ENCODE measurements at regions not wholly inside any gene's neighbourhood (a gene's known extent, or its start where the extent isn't known, plus 50 kb on each side); places are given as distances from the start of the nearest gene placed in this dataset.

GRCh38 chr9:26579056-26579455, 313.5 kb downstream of the CAAP1 start:
- Histone ChIP-seq H3K4me1 (ENCODE audit: insufficient read depth, low read length) (no peaks in the 10 kb centered on the region), H3K4me3 (ENCODE audit: insufficient read depth, low read depth, low read length) (no peak overlapping the region), H4K20me1 (ENCODE audit: insufficient read depth, low read length) (no peaks in the 10 kb centered on the region), H3K36me3 (ENCODE audit: insufficient read depth, low read length) (no peaks in the 10 kb centered on the region), H3K4me2 (ENCODE audit: low read length) (no peak overlapping the region), H3K79me2 (ENCODE audit: insufficient read depth, low read length) (no peaks in the 10 kb centered on the region), H2AFZ (ENCODE audit: low read depth, low read length) (no peak overlapping the region), H3K27ac (ENCODE audit: low read depth, low read length) (no peak overlapping the region), H3K9me3 (ENCODE audit: insufficient read depth, low read depth, low read length) (peaks cover 3% of the 10 kb centered on the region), H3K9ac (ENCODE audit: low read length) (no peak overlapping the region), H3K27me3 (ENCODE audit: insufficient read depth, low read length) (no peaks in the 10 kb centered on the region)
- no peaks in the 10 kb centered on the region for H3K9me3 Mint-ChIP-seq (ENCODE audit: unreplicated experiment)
- no peaks in the 10 kb centered on the region for H3K36me3 Mint-ChIP-seq (ENCODE audit: low read depth, unreplicated experiment)
- no peak overlapping the region for H3K27ac Mint-ChIP-seq (ENCODE audit: unreplicated experiment)
- H3K4me1 Mint-ChIP-seq (ENCODE audit: low read depth, unreplicated experiment): no peaks in the 10 kb centered on the region
- no peak overlapping the region for H3K4me3 Mint-ChIP-seq (ENCODE audit: unreplicated experiment)
- DNase-seq (ENCODE audit: low read depth) (no peak), FAIRE-seq (no peak)
- TF ChIP-seq EZH2 (IDR thresholded peaks at IDR 0.05; ENCODE audit: insufficient read depth, low read length) (no peak), CTCF (IDR thresholded peaks at IDR 0.05; ENCODE audit: insufficient read depth, low read depth, low read length) (no peak)
- H3K27me3 Mint-ChIP-seq (ENCODE audit: low read depth, unreplicated experiment): no peaks in the 10 kb centered on the region

GRCh38 chr9:26574898-26575440, 317.6 kb downstream of the CAAP1 start:
- Histone ChIP-seq H3K36me3 (ENCODE audit: insufficient read depth, low read length) (no peaks in the 10 kb centered on the region), H2AFZ (ENCODE audit: low read depth, low read length) (no peak overlapping the region), H3K9ac (ENCODE audit: low read length) (no peak overlapping the region), H3K4me3 (ENCODE audit: insufficient read depth, low read depth, low read length) (no peak overlapping the region), H3K4me1 (ENCODE audit: insufficient read depth, low read length) (no peaks in the 10 kb centered on the region), H3K27me3 (ENCODE audit: insufficient read depth, low read length) (no peaks in the 10 kb centered on the region), H3K27ac (ENCODE audit: low read depth, low read length) (no peak overlapping the region), H3K9me3 (ENCODE audit: insufficient read depth, low read depth, low read length) (peaks cover 2% of the 10 kb centered on the region), H4K20me1 (ENCODE audit: insufficient read depth, low read length) (no peaks in the 10 kb centered on the region), H3K79me2 (ENCODE audit: insufficient read depth, low read length) (no peaks in the 10 kb centered on the region), H3K4me2 (ENCODE audit: low read length) (no peak overlapping the region)
- FAIRE-seq (no peak), DNase-seq (ENCODE audit: low read depth) (no peak)
- no peaks in the 10 kb centered on the region for H3K36me3 Mint-ChIP-seq (ENCODE audit: low read depth, unreplicated experiment)
- no peak for TF ChIP-seq EZH2 (IDR thresholded peaks at IDR 0.05; ENCODE audit: insufficient read depth, low read length)
- no peak for TF ChIP-seq CTCF (IDR thresholded peaks at IDR 0.05; ENCODE audit: insufficient read depth, low read depth, low read length)
- H3K27ac Mint-ChIP-seq (ENCODE audit: unreplicated experiment): no peak overlapping the region
- H3K4me3 Mint-ChIP-seq (ENCODE audit: unreplicated experiment): no peak overlapping the region
- no peaks in the 10 kb centered on the region for H3K9me3 Mint-ChIP-seq (ENCODE audit: unreplicated experiment)
- H3K4me1 Mint-ChIP-seq (ENCODE audit: low read depth, unreplicated experiment): no peaks in the 10 kb centered on the region
- H3K27me3 Mint-ChIP-seq (ENCODE audit: low read depth, unreplicated experiment): no peaks in the 10 kb centered on the region

- Histone ChIP-seq H3K9ac (ENCODE audit: low read length) (no peak overlapping the region), H2AFZ (ENCODE audit: low read depth, low read length) (no peak overlapping the region), H3K79me2 (ENCODE audit: insufficient read depth, low read length) (no peaks in the 10 kb centered on the region), H3K4me3 (ENCODE audit: insufficient read depth, low read depth, low read length) (no peak overlapping the region), H3K27ac (ENCODE audit: low read depth, low read length) (no peak overlapping the region), H3K4me2 (ENCODE audit: low read length) (no peak overlapping the region), H3K9me3 (ENCODE audit: insufficient read depth, low read depth, low read length) (no peaks in the 10 kb centered on the region), H3K27me3 (ENCODE audit: insufficient read depth, low read length) (no peaks in the 10 kb centered on the region), H4K20me1 (ENCODE audit: insufficient read depth, low read length) (no peaks in the 10 kb centered on the region), H3K4me1 (ENCODE audit: insufficient read depth, low read length) (no peaks in the 10 kb centered on the region), H3K36me3 (ENCODE audit: insufficient read depth, low read length) (no peaks in the 10 kb centered on the region)
- no peaks in the 10 kb centered on the region for H3K27me3 Mint-ChIP-seq (ENCODE audit: low read depth, unreplicated experiment)
- no peak for TF ChIP-seq CTCF (IDR thresholded peaks at IDR 0.05; ENCODE audit: insufficient read depth, low read depth, low read length)
- no peak for TF ChIP-seq EZH2 (IDR thresholded peaks at IDR 0.05; ENCODE audit: insufficient read depth, low read length)
- H3K36me3 Mint-ChIP-seq (ENCODE audit: low read depth, unreplicated experiment): no peaks in the 10 kb centered on the region
- no peak overlapping the region for H3K4me3 Mint-ChIP-seq (ENCODE audit: unreplicated experiment)
- no peak overlapping the region for H3K27ac Mint-ChIP-seq (ENCODE audit: unreplicated experiment)
- H3K9me3 Mint-ChIP-seq (ENCODE audit: unreplicated experiment): no peaks in the 10 kb centered on the region
- H3K4me1 Mint-ChIP-seq (ENCODE audit: low read depth, unreplicated experiment): no peaks in the 10 kb centered on the region
- no peak for DNase-seq (ENCODE audit: low read depth)
- FAIRE-seq: no peak
Observed at GRCh38 chr9:26574256-26574655, 318.3 kb downstream of the CAAP1 start.
